Lower leg skin (tissue), 4 donors: ENCODE measurements at regions not wholly inside any gene's neighbourhood (a gene's known extent, or its start where the extent isn't known, plus 50 kb on each side); places are given as distances from the start of the nearest gene placed in this dataset.

ENCODE experiments used
- DNase-seq, 2 donors: peaks; one replicate each; pipeline ENCODE4 v3.0.0-alpha.2; 2019; ENCODE audit warnings: low spot score in 2 of 2
- H3K4me3 ChIP-seq: fragments of 200-600 bp; sonication (generic); 2 replicates; pipeline ENCODE4 v1.5.1; 2017; ENCODE audit warnings: mild to moderate bottlenecking, low read depth; ENCODE audit not compliant: poor library complexity, severe bottlenecking
- CTCF ChIP-seq, 3 donors: fragments of 450-650 bp; IDR thresholded peaks; one replicate each; pipeline ENCODE4 v1.5.1; 2016; ENCODE audit warnings: antibody characterized with exemption in 3 of 3, mild to moderate bottlenecking in 3 of 3, moderate library complexity in 2 of 3
- POLR2A ChIP-seq, 2 donors: fragments of 450-650 bp; IDR thresholded peaks; one replicate each; pipeline ENCODE4 v1.6.1; 2016 to 2017; ENCODE audit warnings: antibody characterized with exemption in 2 of 2, mild to moderate bottlenecking in 1 of 2, moderate library complexity in 1 of 2
- WGBS, 2 donors: methylation state at CpG; one replicate each; pipeline ENCODE4 v1.1.5; 2018; 5-methylcytosine and 5-hydroxymethylcytosine counted together
- intact Hi-C: fragments of 100-400 bp; cut with DNase I; formaldehyde crosslinking; loops from one replicate; pipeline ENCODE4 v1.15.0; 2023; ENCODE audit warnings: low total_unique reads

- DNase-seq = no peak
- intact Hi-C loops = no loop called here
- WGBS, 2 donors = 87 to 91% methylated on average over 3 of the region's 3 CpGs
- TF ChIP-seq CTCF (IDR thresholded peaks at IDR 0.05) (no peak), POLR2A (IDR thresholded peaks at IDR 0.05) (no peak)
- no peak overlapping the region for H3K4me3 ChIP-seq
Measured at GRCh38 chr13:65166675-65167074, 2063.5 kb downstream of the PCDH9 start.

- no peak for TF ChIP-seq CTCF (IDR thresholded peaks at IDR 0.05)
- 30 to 36% methylated on average over 3 of the region's 3 CpGs for WGBS, 2 donors
- H3K4me3 ChIP-seq = no peak overlapping the region
- intact Hi-C loops = no loop called here
- DNase-seq = no peak
Measured at GRCh38 chr13:65159803-65160202, 2070.3 kb downstream of the PCDH9 start.

- no peak for DNase-seq
- 89 to 93% methylated on average over 2 of the region's 2 CpGs for WGBS, 2 donors
Measured at GRCh38 chr13:65155861-65156260, 2074.3 kb downstream of the PCDH9 start.

GRCh38 chr13:65154661-65155447 lies 2075.3 kb downstream of the PCDH9 start:
- DNase-seq = no peak
- WGBS, 2 donors = 92% methylated on average over 5 of the region's 5 CpGs
- TF ChIP-seq POLR2A (IDR thresholded peaks at IDR 0.05) (no peak), CTCF (IDR thresholded peaks at IDR 0.05) (no peak)
- no peak overlapping the region for H3K4me3 ChIP-seq
- intact Hi-C loops = no loop called here

More at GRCh38 chr13:65155861-65156260, 2074.3 kb downstream of the PCDH9 start:
- TF ChIP-seq POLR2A (IDR thresholded peaks at IDR 0.05) (no peak), CTCF (IDR thresholded peaks at IDR 0.05) (no peak)
- H3K4me3 ChIP-seq = no peak overlapping the region
- intact Hi-C loops = no loop called here

- no peak for TF ChIP-seq POLR2A (IDR thresholded peaks at IDR 0.05)
- no peak for TF ChIP-seq CTCF (IDR thresholded peaks at IDR 0.05)
- DNase-seq = no peak
- WGBS, 2 donors = 91 to 93% methylated on average over 36 to 37 of the region's 37 CpGs
- intact Hi-C loops = no loop called here
- H3K4me3 ChIP-seq = no peak overlapping the region
Measured at GRCh38 chr13:65149687-65150086, 2080.4 kb downstream of the PCDH9 start.

GRCh38 chr13:65143920-65144319 lies 2086.2 kb downstream of the PCDH9 start:
- 95% methylated on average over 3 of the region's 3 CpGs for WGBS, 2 donors
- DNase-seq = no peak
- intact Hi-C loops = no loop called here
- no peak for TF ChIP-seq CTCF (IDR thresholded peaks at IDR 0.05)
- no peak for TF ChIP-seq POLR2A (IDR thresholded peaks at IDR 0.05)
- H3K4me3 ChIP-seq = no peak overlapping the region
